Brain microvascular endothelial cell (primary cell): ENCODE measurements at regions not wholly inside any gene's neighbourhood (a gene's known extent, or its start where the extent isn't known, plus 50 kb on each side); places are given as distances from the start of the nearest gene placed in this dataset.
A peak's percentile ranks its signal among the peaks of the same experiment; 100 is the strongest.

Source experiments
- DNase-seq: peaks from one replicate; pipeline ENCODE4 v3.0.0-alpha.2; 2020
- H3K27ac ChIP-seq: fragments of 250-450 bp; sonication (Bioruptor Pico); 2 replicates; pipeline ENCODE4 v1.5.1; 2020; ENCODE audit warnings: mild to moderate bottlenecking, moderate library complexity
- H3K27me3 ChIP-seq: fragments of 250-450 bp; sonication (Bioruptor Pico); replicated peaks from 2 replicates; pipeline ENCODE4 v1.5.1; 2020; ENCODE audit warnings: mild to moderate bottlenecking
- H3K36me3 ChIP-seq: fragments of 250-450 bp; sonication (Bioruptor Pico); replicated peaks from 2 replicates; pipeline ENCODE4 v1.5.1; 2020; ENCODE audit warnings: mild to moderate bottlenecking
- H3K4me3 ChIP-seq: 2 replicates; pipeline ENCODE4 v1.5.1; 2011; ENCODE audit warnings: low read depth, mild to moderate bottlenecking, control low read depth, low read length, moderate library complexity
- in situ Hi-C: cut with HindIII; loops from 2 replicates; pipeline ENCODE4 v1.10.0; 2017; ENCODE audit warnings: low sequenced_read_pairs, low pct_ligation_motif_present
- TF ChIP-seq, protein P1 (sequence below): IDR thresholded peaks from 2 replicates; pipeline ENCODE4 v1.5.1; 2011; ENCODE audit warnings: low read depth, mild to moderate bottlenecking, moderate library complexity, low read length, control low read depth, inconsistent platforms; ENCODE audit errors: missing control alignments

DNA sequence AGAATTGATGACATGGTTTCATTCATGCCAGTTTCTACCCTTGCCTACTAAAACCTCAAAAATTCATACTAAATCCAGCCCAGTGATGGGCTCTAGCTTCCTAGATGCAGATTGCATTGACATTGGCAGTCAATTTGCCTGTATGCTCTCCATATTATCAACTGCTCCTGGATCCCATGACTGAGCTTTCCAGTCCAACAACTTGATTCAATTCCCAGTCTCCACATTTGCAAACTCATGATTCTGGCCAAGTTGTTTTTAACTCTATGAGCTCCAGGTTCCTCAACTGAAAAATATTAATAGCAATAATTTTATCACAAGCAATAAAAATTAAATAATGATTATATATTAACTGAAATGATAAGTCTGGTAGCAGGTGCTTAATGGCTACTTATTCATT is 51.0 kb upstream of the DSC1 start:
- Histone ChIP-seq H3K27ac (no peak overlapping the region), H3K36me3 (no peaks in the 10 kb centered on the region), H3K4me3 (no peak overlapping the region), H3K27me3 (no peaks in the 10 kb centered on the region)
- in situ Hi-C loops: no loop called here
- DNase-seq: no peak
- TF ChIP-seq, protein P1, sequence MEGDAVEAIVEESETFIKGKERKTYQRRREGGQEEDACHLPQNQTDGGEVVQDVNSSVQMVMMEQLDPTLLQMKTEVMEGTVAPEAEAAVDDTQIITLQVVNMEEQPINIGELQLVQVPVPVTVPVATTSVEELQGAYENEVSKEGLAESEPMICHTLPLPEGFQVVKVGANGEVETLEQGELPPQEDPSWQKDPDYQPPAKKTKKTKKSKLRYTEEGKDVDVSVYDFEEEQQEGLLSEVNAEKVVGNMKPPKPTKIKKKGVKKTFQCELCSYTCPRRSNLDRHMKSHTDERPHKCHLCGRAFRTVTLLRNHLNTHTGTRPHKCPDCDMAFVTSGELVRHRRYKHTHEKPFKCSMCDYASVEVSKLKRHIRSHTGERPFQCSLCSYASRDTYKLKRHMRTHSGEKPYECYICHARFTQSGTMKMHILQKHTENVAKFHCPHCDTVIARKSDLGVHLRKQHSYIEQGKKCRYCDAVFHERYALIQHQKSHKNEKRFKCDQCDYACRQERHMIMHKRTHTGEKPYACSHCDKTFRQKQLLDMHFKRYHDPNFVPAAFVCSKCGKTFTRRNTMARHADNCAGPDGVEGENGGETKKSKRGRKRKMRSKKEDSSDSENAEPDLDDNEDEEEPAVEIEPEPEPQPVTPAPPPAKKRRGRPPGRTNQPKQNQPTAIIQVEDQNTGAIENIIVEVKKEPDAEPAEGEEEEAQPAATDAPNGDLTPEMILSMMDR: no peak

- TF ChIP-seq, protein P1: no peak
- Histone ChIP-seq H3K27me3 (no peaks in the 10 kb centered on the region), H3K27ac (no peak overlapping the region), H3K36me3 (no peaks in the 10 kb centered on the region), H3K4me3 (no peak overlapping the region)
- peak; percentile 33 for DNase-seq
- in situ Hi-C loops: no loop called here
These were observed 54.6 kb upstream of the DSC1 start for GRCh38 chr18:31217038-31217849.

DNA sequence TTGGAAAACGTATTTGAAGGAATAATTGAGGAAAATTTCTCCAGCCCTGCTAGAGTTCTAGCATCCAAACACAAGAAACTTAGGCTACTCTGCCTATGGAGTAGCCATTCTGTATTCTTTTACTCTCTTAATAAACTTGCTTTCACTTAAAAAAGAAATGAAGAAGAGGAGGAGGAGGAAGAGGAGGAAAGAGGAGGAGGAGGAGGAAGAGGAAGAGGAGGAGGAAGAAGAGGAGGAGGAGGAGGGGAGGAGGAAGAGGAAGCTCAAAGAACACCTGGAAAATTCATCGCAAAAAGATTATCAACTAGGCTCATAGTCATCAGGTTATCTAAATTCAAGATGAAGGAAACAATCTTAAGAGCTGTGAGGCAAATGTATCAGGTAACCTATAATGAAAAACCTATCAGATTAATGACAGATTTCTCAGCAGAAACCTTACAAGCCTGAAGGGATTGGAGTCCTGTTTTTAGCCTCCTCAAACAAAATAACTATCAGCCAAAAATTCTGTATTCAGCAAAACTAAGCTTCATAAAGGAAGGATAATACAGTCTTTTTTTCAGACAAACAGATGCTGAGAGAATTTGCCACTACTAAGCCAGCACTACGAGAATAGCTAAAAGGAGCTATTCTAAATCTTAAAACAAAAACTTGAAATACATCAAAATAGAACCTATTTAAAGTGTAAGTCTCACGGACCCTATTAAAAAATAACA is 56.2 kb upstream of the DSC1 start:
- Histone ChIP-seq H3K4me3 (no peak overlapping the region), H3K27ac (no peak overlapping the region), H3K36me3 (no peaks in the 10 kb centered on the region), H3K27me3 (no peaks in the 10 kb centered on the region)
- in situ Hi-C loops: no loop called here
- TF ChIP-seq, protein P1: no peak
- DNase-seq: no peak

DNA sequence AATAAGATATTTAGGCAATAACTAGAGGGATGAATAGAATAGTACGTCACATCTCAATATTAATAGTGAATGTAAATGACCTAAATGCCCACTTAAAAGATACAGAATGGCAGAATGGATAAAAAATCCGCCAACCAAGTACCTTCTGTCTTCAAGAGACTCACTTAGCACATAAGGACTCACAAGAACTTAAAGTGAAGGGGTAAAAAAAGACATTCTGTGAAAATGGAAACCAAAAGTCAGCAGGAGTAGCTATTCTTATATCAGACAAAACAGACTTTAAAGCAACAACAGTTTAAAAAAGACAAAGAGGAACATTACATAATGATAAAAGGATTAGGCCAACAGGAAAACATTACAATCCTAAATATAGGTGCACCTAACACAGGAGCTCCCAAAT is 56.7 kb upstream of the DSC1 start:
- Histone ChIP-seq H3K27me3 (no peaks in the 10 kb centered on the region), H3K36me3 (no peaks in the 10 kb centered on the region), H3K4me3 (no peak overlapping the region), H3K27ac (no peak overlapping the region)
- in situ Hi-C loops: no loop called here
- TF ChIP-seq, protein P1: no peak
- no peak for DNase-seq

DNA sequence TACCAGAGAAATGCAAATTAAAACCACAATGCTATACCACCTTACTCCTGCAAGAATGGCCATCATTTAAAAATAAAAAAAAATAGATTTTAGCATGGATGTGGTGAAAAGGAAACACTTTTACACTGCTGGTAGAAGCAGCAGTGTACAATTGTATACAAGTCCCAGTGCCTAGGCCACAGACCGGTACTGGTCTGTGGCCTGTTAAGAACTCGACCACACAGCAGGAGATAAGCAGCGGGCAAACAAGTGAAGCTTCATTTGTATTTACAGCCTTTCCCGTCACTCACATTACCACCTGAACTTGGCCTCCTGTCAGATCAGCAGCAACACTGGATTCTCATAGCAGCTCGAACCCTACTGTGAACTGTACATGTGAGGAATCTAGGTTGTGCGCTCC is 60.7 kb upstream of the DSC1 start:
- TF ChIP-seq, protein P1: no peak
- H3K27ac ChIP-seq: no peak overlapping the region
- in situ Hi-C loops: no loop called here
- H3K27me3 ChIP-seq: no peaks in the 10 kb centered on the region
- H3K36me3 ChIP-seq: no peaks in the 10 kb centered on the region
- no peak for DNase-seq
- no peak overlapping the region for H3K4me3 ChIP-seq

DNA sequence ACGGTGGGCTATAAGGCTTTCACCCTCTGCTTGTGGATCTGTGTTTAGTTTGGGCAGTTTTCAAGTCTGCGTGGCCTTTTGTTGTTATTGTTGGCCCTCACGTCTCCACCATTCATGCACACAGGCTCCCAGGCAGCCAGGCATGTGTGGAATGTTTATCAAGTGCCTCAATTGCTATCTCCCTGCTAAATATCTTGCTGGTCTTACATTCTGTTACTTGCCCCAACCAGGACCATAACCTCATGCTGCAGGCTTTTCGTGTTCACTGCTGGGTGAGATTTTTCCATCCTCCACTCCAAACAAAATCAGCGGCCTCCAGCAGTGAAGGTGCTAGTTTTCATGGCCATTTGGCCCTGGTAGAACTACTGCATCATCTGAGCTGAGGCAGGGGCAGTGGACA is 63.0 kb upstream of the DSC1 start:
- peak; percentile 91 for DNase-seq
- Histone ChIP-seq H3K27me3 (no peaks in the 10 kb centered on the region), H3K27ac (peak overlapping the region; percentile 43), H3K4me3 (no peak overlapping the region), H3K36me3 (no peaks in the 10 kb centered on the region)
- TF ChIP-seq, protein P1: no peak
- in situ Hi-C loops: no loop called here
